Fibroblast of skin of scalp (primary cell): ENCODE measurements at regions not wholly inside any gene's neighbourhood (a gene's known extent, or its start where the extent isn't known, plus 50 kb on each side); places are given as distances from the start of the nearest gene placed in this dataset.

Experiments
- DNase-seq: peaks from one replicate; pipeline ENCODE4 v3.0.0-alpha.2; 2013

- no peak for DNase-seq
Observed at GRCh38 chr2:18423636-18424035, 136.8 kb downstream of the RDH14 start.

DNA sequence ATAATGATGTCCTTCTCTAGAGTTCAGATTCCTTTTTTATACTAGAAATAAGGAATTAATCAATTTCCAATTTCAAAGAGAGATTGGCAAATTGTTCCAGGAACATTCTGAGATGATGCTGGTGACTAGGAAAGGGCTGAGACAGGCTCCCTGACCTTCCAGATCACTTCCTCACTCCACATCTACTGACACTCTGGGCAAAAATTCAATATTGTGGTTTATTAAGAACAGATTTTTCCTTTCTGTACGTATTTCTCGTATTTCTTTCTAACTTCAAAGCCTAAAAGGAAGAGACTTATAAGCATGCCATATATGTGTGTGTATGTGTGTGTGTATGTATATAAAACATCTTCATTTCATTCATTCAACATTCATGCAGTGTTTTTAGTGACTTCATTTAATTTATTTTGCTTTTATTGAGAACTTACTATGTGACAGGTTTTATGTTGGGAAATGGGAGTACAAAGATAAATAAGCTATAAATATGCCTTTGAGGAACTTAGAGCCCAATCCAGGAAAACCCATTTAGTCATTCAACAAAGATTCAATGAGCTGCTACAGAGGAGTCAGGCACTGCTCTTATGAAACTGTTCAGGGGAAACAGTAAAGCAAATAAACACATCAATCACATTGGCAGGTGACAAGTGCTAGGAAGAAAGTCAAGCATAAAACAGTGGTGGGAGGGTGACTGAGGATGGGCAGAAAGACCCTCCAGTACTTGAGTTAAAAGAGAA, 137.9 kb downstream of the RDH14 start:
- DNase-seq = peak; percentile 19

GRCh38 chr2:18413676-18414396, 146.6 kb downstream of the RDH14 start:
- DNase-seq = peak; percentile 82

- peak; percentile 72 for DNase-seq
Observed at GRCh38 chr2:18412980-18413675, 147.3 kb downstream of the RDH14 start.

DNA sequence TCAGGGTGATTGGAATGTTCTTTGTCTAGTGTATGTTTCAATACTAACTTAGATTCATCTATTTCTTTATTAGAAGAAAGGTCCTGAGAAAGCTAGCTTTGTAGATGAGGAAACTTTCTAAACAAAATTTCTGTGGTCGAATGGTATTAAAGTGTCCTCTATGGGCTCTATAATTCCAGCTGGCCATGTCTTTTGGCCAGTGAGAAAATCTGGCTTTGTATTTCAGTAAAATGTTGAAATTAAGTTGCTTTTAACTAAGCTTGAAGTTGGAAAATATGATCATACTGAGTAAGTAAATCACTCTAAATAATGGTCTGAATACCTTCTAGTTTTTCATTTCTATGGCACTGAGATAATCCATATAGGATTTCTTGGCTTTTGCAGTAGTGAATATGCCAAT, 148.8 kb downstream of the RDH14 start:
- no peak for DNase-seq

GRCh38 chr2:18410543-18410942, 149.9 kb downstream of the RDH14 start:
- DNase-seq = no peak

GRCh38 chr2:18408638-18409037, 151.8 kb downstream of the RDH14 start:
- no peak for DNase-seq

DNA sequence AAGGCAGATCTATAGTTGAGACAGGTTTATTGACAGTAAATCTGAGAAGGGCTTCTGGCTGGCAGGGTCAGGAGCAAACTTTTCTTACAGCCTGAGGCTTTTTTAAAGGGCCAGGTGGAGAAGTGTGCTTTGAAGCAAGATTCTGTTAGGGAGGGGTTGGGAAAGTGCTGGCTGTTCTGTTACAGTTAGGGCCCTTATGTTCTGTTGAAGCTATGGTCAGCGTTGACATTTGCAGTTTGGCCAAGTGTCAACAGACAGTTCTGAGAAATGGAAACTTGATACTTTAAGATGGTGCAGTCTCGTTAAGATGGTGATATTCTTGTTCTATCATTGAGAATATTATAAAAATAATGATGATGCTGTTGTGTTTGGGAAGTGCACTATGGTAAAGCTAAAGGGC, 154.2 kb downstream of the RDH14 start:
- DNase-seq = no peak

- peak; percentile 50 for DNase-seq
Observed at GRCh38 chr2:18404708-18405107, 155.7 kb downstream of the RDH14 start.

DNA sequence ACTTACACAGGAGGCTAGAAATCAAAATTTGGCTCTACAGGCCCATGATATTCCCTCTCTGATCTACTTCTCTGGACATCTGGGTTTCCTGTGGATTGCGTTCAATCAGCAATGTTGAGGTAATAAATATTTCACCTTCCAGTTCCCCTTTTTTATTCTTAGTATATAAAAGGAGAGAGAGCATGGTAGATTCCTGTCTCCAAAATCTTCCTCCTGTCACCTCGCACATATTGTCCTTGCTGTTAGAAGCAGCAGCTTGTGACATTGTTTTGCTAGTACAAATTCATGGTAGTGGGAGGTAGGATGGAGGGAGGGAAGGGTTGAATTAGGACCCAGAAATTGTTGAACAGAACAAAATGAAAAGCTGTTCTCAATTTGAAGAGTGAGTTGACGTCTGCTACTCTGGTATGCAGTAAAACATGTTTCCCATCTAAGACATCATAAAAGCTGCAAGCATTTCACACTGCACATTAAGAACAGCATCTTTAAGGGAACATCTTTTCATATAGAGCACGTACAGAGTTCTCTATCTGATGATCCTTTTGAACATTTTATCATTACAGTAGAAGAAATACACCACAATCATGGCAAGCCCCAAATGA, 156.4 kb downstream of the RDH14 start:
- DNase-seq = peak; percentile 57

GRCh38 chr2:18402831-18403230, 157.6 kb downstream of the RDH14 start:
- DNase-seq = peak; percentile 53

DNA sequence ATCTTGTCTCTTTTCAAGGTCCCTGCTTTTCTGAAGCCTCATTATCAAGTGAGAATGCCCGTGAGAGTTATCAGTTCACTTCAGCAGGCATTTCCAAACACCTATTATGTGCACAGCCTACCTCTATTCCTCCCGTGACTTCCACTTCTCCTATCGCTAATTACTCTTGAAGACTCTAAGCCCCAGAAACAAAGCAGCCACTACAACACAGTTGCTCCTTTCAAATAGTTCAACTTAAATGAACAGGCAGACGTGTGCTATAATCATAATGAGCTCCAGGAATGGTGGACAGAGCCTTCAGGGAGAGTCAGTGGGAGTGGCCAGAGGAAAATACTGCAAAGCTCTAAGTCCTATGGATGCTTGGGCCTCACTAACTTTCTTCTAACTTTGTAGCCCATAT, 159.0 kb downstream of the RDH14 start:
- no peak for DNase-seq

DNA sequence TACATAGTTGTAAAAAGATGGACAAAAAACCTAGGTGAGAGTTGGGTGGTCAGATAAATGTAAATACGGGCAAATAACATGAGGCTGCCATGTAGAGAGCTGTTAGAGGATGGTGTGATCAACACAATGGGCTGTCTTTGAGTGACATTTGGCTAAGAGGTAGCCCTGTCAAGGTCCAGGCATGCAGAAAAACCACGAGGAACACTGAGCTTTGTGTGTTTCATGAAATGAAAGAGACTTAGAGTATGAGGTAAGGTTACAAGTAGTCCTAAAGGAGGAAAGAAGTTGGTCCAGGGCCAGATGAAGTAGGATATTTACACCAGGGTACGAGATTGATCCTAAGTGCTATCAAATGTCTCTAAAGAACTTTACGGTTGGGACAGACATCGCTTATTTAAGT, 160.9 kb downstream of the RDH14 start:
- DNase-seq = peak; percentile 16

DNA sequence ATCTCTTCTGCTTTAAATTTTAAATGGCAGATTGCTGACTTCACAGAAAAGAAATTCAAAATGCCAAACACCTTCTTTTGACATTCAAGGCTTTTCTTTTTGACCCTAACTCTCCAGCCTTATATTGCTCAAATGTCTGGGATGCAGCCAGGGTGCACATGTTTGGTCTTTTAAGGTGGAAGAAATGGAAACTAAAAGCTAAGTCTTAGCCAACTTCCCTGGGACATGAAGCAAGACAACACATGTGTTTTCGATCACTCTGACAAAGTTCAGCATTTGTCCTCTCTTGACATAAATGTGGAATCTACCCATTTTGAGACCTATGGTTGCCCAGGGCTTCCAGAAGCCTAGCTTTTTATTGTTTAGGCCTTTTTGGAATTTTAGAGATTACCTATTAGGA, 161.6 kb downstream of the RDH14 start:
- no peak for DNase-seq

GRCh38 chr2:18396329-18397010, 164.0 kb downstream of the RDH14 start:
- DNase-seq = no peak

DNA sequence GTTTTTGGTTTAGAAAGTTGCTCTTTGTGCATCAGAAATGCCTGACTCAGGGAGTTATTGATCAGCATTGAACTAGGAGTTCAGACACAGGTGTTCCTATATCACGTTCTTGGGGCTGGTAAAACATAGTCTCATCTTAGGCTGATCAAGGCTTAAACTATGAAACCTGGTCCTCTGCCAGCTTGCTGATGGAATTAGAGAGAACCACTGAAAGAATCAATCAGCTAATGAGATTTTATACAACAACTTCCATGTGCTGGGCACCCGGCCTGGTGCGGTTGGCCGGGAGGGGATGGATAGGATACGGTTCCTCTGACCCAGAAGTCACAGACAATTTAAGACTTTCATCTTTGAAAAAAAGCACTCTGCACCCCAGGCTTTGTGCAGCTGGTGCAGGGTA, 164.9 kb downstream of the RDH14 start:
- DNase-seq = no peak

DNA sequence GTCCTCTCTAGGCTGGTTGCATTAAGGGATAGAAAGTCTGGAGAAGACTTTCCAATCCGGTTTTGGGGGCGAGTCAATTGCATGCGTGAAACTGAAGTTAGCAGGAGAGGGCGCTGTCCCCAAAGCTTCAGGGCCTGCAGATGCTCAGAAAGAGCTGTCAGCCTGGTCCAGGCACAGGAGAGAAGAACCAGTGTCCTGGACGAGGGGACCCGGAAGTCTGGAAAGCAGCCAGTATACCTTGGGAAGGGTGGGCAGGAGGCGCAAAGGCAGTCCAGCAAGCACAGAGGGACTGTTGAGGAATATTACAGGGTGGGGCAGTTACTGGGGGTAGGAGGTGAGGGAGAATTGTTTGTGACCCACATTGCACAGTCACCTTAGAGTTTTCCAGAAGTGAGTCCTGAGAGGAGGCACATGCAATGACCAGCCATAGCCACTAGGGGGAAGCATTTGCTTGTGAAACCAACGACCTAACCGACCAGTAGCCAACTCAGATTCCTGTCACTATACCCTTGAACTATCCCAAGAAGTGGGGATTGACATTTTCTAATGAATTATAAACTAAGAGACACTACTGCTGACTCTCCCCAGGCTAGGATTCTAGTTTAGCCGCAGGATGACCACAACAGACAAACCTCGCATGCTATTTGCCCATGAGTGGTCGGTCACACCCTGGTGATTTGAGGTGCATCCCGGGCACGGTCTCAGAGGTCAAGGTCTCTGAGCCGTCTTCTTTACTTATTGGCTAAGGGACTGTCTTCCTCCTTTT, 172.8 kb downstream of the RDH14 start:
- DNase-seq = peak; percentile 78

GRCh38 chr2:18384242-18384641, 176.2 kb downstream of the RDH14 start:
- no peak for DNase-seq

DNA sequence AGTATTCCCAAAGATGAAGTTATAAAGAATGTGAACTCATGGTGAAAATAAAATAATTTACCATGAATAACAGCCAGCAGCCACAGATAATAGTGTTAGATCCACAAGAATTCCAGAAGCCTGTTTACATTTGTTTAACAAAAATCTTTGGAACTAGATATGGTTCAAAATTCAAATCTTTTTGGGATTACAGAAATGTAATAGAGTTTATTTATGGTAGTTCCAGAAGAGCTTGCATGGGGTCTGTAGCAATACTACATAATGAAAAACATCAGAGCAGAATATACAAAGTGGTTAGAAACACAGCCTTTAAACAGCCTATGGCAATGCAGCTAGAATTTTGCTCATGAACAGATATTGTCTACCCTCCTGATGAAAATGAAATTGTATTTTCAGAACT, 179.1 kb downstream of the RDH14 start:
- peak; percentile 76 for DNase-seq

DNA sequence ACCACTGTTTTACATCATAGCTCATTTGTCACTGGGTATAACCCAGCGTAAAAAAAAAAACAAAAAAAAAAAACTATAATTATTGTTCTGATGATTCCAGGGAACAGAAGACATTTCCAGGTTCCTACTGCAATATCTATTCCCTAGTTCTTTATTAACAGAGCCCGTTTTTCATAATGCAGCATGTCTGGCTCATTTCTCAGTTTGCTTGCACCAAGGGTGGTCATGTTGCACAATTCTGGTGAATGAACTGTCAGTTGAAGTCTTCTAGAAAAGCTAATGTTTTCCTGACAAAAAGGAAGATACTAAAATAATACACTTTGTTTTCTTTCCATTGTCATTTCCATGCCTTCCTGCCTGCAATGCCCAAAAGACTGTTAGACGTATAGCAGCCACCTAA, 180.1 kb downstream of the RDH14 start:
- peak; percentile 35 for DNase-seq

DNA sequence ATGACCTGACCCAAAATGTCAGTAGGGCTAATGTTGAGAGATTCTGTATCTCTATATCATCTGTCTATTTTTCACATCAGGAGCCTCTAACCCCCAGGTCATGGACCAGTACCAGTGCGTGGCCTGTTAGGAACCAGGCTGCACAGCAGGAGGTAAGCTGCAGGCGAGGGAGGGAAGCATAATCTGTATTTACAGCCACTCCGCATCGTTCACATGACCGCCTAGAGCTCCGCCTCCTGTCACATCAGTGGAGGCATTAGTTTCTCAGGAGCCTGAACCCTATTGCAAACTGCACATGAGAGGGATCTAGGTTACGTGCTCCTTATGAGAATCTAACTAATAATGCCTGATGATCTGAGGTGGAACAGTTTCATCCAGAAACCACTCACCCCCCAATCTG, 180.6 kb downstream of the RDH14 start:
- DNase-seq = no peak
